ENCODE measurements at regions not wholly inside any gene's neighbourhood (a gene's known extent, or its start where the extent isn't known, plus 50 kb on each side); places are given as distances from the start of the nearest gene placed in this dataset.

DNA sequence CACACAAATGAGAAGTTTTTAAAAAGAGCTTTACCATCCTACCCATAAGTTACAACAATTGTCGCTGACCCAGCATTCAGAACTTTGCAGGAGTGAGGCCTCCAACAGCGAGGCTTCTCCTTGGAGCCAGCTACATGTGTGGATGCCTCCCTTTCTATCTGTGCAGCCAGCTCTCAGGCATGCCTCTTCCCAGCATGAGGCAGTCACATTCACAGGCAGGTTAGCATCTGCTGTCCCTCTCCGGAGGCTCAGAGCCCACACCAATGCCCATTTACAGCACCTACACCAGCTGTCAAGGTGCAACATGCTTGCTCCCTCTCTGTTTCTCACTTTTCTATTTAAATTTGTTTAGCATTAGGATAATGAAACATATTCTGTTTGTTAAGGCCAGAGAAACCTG lies 278.7 kb upstream of the PODXL start (continued):
- TF ChIP-seq GABPB1 (CRISPR knock-in tag; IDR thresholded peaks at IDR 0.05): no peak
- TF ChIP-seq, protein P1, sequence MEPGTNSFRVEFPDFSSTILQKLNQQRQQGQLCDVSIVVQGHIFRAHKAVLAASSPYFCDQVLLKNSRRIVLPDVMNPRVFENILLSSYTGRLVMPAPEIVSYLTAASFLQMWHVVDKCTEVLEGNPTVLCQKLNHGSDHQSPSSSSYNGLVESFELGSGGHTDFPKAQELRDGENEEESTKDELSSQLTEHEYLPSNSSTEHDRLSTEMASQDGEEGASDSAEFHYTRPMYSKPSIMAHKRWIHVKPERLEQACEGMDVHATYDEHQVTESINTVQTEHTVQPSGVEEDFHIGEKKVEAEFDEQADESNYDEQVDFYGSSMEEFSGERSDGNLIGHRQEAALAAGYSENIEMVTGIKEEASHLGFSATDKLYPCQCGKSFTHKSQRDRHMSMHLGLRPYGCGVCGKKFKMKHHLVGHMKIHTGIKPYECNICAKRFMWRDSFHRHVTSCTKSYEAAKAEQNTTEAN (CRISPR knock-in tag; IDR thresholded peaks at IDR 0.05): no peak
- TF ChIP-seq, protein P2, sequence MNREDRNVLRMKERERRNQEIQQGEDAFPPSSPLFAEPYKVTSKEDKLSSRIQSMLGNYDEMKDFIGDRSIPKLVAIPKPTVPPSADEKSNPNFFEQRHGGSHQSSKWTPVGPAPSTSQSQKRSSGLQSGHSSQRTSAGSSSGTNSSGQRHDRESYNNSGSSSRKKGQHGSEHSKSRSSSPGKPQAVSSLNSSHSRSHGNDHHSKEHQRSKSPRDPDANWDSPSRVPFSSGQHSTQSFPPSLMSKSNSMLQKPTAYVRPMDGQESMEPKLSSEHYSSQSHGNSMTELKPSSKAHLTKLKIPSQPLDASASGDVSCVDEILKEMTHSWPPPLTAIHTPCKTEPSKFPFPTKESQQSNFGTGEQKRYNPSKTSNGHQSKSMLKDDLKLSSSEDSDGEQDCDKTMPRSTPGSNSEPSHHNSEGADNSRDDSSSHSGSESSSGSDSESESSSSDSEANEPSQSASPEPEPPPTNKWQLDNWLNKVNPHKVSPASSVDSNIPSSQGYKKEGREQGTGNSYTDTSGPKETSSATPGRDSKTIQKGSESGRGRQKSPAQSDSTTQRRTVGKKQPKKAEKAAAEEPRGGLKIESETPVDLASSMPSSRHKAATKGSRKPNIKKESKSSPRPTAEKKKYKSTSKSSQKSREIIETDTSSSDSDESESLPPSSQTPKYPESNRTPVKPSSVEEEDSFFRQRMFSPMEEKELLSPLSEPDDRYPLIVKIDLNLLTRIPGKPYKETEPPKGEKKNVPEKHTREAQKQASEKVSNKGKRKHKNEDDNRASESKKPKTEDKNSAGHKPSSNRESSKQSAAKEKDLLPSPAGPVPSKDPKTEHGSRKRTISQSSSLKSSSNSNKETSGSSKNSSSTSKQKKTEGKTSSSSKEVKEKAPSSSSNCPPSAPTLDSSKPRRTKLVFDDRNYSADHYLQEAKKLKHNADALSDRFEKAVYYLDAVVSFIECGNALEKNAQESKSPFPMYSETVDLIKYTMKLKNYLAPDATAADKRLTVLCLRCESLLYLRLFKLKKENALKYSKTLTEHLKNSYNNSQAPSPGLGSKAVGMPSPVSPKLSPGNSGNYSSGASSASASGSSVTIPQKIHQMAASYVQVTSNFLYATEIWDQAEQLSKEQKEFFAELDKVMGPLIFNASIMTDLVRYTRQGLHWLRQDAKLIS (CRISPR knock-in tag; IDR thresholded peaks at IDR 0.05; ENCODE audit: borderline replicate concordance): no peak
- TF ChIP-seq TP53 (CRISPR knock-in tag; IDR thresholded peaks at IDR 0.05): no peak
- no peak for TF ChIP-seq JAZF1 (CRISPR knock-in tag; IDR thresholded peaks at IDR 0.05)
- no peak for TF ChIP-seq TEAD4 (CRISPR knock-in tag; IDR thresholded peaks at IDR 0.05)
- TF ChIP-seq SP1 (CRISPR knock-in tag; conservative IDR thresholded peaks at IDR 0.05): no peak
- TF ChIP-seq, protein P3, sequence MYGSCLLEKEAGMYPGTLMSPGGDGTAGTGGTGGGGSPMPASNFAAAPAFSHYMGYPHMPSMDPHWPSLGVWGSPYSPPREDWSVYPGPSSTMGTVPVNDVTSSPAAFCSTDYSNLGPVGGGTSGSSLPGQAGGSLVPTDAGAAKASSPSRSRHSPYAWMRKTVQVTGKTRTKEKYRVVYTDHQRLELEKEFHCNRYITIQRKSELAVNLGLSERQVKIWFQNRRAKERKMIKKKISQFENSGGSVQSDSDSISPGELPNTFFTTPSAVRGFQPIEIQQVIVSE (CRISPR knock-in tag; IDR thresholded peaks at IDR 0.05; ENCODE audit: borderline replicate concordance): no peak
- TF ChIP-seq, protein P4, sequence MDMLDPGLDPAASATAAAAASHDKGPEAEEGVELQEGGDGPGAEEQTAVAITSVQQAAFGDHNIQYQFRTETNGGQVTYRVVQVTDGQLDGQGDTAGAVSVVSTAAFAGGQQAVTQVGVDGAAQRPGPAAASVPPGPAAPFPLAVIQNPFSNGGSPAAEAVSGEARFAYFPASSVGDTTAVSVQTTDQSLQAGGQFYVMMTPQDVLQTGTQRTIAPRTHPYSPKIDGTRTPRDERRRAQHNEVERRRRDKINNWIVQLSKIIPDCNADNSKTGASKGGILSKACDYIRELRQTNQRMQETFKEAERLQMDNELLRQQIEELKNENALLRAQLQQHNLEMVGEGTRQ (CRISPR knock-in tag; IDR thresholded peaks at IDR 0.05): no peak

DNA sequence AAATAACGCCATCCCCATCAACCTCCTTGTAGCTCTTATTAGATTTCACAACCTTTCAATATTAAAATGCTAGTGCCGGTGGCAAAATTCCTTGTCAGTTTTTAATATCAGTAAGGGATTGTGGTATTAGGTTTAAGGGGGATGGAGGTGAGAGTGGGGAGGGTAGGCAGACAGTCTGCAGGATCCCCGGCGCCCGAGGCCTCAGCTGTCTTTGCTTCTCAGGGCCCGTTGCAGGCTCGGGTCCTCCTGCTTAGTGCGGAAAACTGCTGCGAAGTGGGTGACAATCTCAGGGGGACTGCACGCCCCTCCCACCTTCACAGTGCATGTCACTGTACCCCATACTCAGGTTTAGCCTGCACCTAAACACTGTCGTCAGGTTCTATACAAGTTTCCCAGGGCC lies 274.3 kb upstream of the PODXL start:
- no peaks in the 10 kb centered on the region for H3K9me3 Mint-ChIP-seq
- DNase-seq (ENCODE audit: low spot score) (no peak), ATAC-seq (no peak)
- no peaks in the 10 kb centered on the region for H3K36me3 Mint-ChIP-seq
- H3K27me3 Mint-ChIP-seq (ENCODE audit: low read depth): peaks cover 16% of the 10 kb centered on the region
- CTCF ChIA-PET: interaction anchor here (0.7 to 1.7 kb wide), 8 partner anchors 14 to 284 kb away, joined by 3 to 18 read pairs (median 6); no protein-coding TSS in a partner anchor
- H3K4me1 Mint-ChIP-seq: peaks cover 21% of the 10 kb centered on the region
- POLR2A ChIA-PET: interaction anchor here (0.6 kb wide), 1 partner anchor 1634 kb away, joined by 3 read pairs; no protein-coding TSS in a partner anchor
- H3K4me3 Mint-ChIP-seq: no peak overlapping the region
- TF ChIP-seq MYBL2 (CRISPR knock-in tag; IDR thresholded peaks at IDR 0.05) (no peak), TEAD4 (CRISPR knock-in tag; IDR thresholded peaks at IDR 0.05) (no peak), GRHL2 (CRISPR knock-in tag; IDR thresholded peaks at IDR 0.05; ENCODE audit: insufficient replicate concordance, severe bottlenecking) (no peak)
- H3K27ac Mint-ChIP-seq: no peak overlapping the region

DNA sequence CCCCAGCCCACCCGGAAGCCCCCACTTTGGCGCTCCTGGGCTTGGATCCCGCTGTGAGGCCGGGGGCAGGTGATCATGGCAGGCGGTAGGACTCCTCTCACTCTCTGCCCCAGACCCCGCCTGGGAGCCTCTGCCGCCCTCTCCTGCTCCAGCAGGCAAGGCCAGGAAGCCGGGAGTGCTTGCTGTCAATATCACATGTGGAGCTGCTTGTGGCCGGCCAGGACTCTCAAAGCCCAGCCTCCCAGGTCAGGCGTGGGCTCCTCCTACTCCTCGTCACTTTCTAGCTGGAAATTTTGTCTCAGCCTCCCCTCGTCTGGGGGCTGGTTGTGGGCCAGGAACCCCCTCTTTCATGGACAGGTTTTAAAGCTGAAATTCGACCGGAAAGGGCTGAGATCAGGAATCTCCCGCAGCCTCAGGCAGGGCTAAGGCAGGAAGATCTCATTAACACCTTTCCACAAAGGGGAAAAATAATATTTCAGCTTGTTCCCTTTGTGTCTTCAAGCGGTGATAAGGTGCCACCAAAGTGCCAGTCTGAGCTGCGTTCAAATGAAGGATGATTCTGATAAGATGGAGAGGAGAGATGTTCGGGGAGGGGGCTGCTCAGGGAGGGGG lies 273.6 kb upstream of the PODXL start:
- H3K4me3 Mint-ChIP-seq: peak overlapping the region; percentile 33
- H3K27ac Mint-ChIP-seq: no peak overlapping the region
- peak; percentile 76 for DNase-seq (ENCODE audit: low spot score)
- TF ChIP-seq ELF4 (CRISPR knock-in tag; IDR thresholded peaks at IDR 0.05; ENCODE audit: low read depth) (no peak), TCF7 (CRISPR knock-in tag; IDR thresholded peaks at IDR 0.05; ENCODE audit: low read depth) (no peak), NFATC4 (CRISPR knock-in tag; IDR thresholded peaks at IDR 0.05) (no peak), ZNF396 (CRISPR knock-in tag; IDR thresholded peaks at IDR 0.05; ENCODE audit: borderline replicate concordance) (no peak), OVOL2 (CRISPR knock-in tag; IDR thresholded peaks at IDR 0.05; ENCODE audit: borderline replicate concordance) (no peak), ZNF138 (CRISPR knock-in tag; conservative IDR thresholded peaks at IDR 0.05) (no peak)
- TF ChIP-seq, protein P5, sequence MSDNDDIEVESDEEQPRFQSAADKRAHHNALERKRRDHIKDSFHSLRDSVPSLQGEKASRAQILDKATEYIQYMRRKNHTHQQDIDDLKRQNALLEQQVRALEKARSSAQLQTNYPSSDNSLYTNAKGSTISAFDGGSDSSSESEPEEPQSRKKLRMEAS (CRISPR knock-in tag; IDR thresholded peaks at IDR 0.05): peak; percentile 68
- TF ChIP-seq, protein P6, sequence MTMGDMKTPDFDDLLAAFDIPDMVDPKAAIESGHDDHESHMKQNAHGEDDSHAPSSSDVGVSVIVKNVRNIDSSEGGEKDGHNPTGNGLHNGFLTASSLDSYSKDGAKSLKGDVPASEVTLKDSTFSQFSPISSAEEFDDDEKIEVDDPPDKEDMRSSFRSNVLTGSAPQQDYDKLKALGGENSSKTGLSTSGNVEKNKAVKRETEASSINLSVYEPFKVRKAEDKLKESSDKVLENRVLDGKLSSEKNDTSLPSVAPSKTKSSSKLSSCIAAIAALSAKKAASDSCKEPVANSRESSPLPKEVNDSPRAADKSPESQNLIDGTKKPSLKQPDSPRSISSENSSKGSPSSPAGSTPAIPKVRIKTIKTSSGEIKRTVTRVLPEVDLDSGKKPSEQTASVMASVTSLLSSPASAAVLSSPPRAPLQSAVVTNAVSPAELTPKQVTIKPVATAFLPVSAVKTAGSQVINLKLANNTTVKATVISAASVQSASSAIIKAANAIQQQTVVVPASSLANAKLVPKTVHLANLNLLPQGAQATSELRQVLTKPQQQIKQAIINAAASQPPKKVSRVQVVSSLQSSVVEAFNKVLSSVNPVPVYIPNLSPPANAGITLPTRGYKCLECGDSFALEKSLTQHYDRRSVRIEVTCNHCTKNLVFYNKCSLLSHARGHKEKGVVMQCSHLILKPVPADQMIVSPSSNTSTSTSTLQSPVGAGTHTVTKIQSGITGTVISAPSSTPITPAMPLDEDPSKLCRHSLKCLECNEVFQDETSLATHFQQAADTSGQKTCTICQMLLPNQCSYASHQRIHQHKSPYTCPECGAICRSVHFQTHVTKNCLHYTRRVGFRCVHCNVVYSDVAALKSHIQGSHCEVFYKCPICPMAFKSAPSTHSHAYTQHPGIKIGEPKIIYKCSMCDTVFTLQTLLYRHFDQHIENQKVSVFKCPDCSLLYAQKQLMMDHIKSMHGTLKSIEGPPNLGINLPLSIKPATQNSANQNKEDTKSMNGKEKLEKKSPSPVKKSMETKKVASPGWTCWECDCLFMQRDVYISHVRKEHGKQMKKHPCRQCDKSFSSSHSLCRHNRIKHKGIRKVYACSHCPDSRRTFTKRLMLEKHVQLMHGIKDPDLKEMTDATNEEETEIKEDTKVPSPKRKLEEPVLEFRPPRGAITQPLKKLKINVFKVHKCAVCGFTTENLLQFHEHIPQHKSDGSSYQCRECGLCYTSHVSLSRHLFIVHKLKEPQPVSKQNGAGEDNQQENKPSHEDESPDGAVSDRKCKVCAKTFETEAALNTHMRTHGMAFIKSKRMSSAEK (CRISPR knock-in tag; IDR thresholded peaks at IDR 0.05; ENCODE audit: borderline replicate concordance): no peak
- TF ChIP-seq, protein P7, sequence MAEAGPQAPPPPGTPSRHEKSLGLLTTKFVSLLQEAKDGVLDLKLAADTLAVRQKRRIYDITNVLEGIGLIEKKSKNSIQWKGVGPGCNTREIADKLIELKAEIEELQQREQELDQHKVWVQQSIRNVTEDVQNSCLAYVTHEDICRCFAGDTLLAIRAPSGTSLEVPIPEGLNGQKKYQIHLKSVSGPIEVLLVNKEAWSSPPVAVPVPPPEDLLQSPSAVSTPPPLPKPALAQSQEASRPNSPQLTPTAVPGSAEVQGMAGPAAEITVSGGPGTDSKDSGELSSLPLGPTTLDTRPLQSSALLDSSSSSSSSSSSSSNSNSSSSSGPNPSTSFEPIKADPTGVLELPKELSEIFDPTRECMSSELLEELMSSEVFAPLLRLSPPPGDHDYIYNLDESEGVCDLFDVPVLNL (CRISPR knock-in tag; IDR thresholded peaks at IDR 0.05; ENCODE audit: borderline replicate concordance, low read depth): no peak

More for the DNA sequence above, 273.6 kb upstream of the PODXL start:
- no peaks in the 10 kb centered on the region for H3K9me3 Mint-ChIP-seq
- POLR2A ChIA-PET: interaction anchor here (0.6 kb wide), 1 partner anchor 1634 kb away, joined by 3 read pairs; no protein-coding TSS in a partner anchor
- CTCF ChIA-PET: interaction anchor here (0.6 to 1.7 kb wide), 16 partner anchors 10 to 283 kb away, joined by 3 to 18 read pairs (median 3); no protein-coding TSS in a partner anchor
- peaks cover 21% of the 10 kb centered on the region for H3K4me1 Mint-ChIP-seq
- H3K36me3 Mint-ChIP-seq: no peaks in the 10 kb centered on the region
- peaks cover 19% of the 10 kb centered on the region for H3K27me3 Mint-ChIP-seq (ENCODE audit: low read depth)
- ATAC-seq: peak; percentile 98
